WTC11 (cell line): ENCODE measurements at regions not wholly inside any gene's neighbourhood (a gene's known extent, or its start where the extent isn't known, plus 50 kb on each side); places are given as distances from the start of the nearest gene placed in this dataset.

ENCODE experiments used
- ATF3 ChIP-seq: sonication (generic); formaldehyde crosslinking; conservative IDR thresholded peaks from 2 replicates; pipeline ENCODE4 v1.8.1; 2022; ENCODE audit warnings: mild to moderate bottlenecking, missing genetic modification reagents
- ATF6 ChIP-seq: sonication (generic); formaldehyde crosslinking; IDR thresholded peaks from 2 replicates; pipeline ENCODE4 v1.8.1; 2023; ENCODE audit warnings: mild to moderate bottlenecking, missing genetic modification reagents
- CTCF ChIP-seq: fragments of 200-600 bp; IDR thresholded peaks from 2 replicates; pipeline ENCODE4 v1.8.0; 2022; ENCODE audit warnings: antibody characterized with exemption
- E2F1 ChIP-seq: sonication (generic); formaldehyde crosslinking; IDR thresholded peaks from 2 replicates; pipeline ENCODE4 v1.8.0; 2022; ENCODE audit warnings: mild to moderate bottlenecking, missing genetic modification reagents
- E2F4 ChIP-seq: sonication (generic); formaldehyde crosslinking; IDR thresholded peaks from 2 replicates; pipeline ENCODE4 v1.8.1; 2022; ENCODE audit warnings: low read depth, mild to moderate bottlenecking, moderate library complexity, missing genetic modification reagents, borderline replicate concordance
- HMGXB4 ChIP-seq: sonication (generic); formaldehyde crosslinking; IDR thresholded peaks from 2 replicates; pipeline ENCODE4 v1.8.1; 2023; ENCODE audit warnings: mild to moderate bottlenecking, moderate library complexity, missing genetic modification reagents
- MAX ChIP-seq: sonication (generic); formaldehyde crosslinking; IDR thresholded peaks from 2 replicates; pipeline ENCODE4 v1.8.0; 2022; ENCODE audit warnings: mild to moderate bottlenecking, missing genetic modification reagents
- MYBL2 ChIP-seq: sonication (generic); formaldehyde crosslinking; IDR thresholded peaks from 2 replicates; pipeline ENCODE4 v1.8.1; 2023; ENCODE audit warnings: mild to moderate bottlenecking, moderate library complexity, missing genetic modification reagents
- NR2C2 ChIP-seq: sonication (generic); formaldehyde crosslinking; IDR thresholded peaks from 2 replicates; pipeline ENCODE4 v1.8.0; 2022; ENCODE audit warnings: mild to moderate bottlenecking, missing genetic modification reagents
- ZBTB43 ChIP-seq: sonication (generic); formaldehyde crosslinking; IDR thresholded peaks from 2 replicates; pipeline ENCODE4 v1.8.1; 2023; ENCODE audit warnings: mild to moderate bottlenecking, missing genetic modification reagents
- ZNF396 ChIP-seq: fragments of 250-450 bp; sonication (Bioruptor Pico); IDR thresholded peaks from 2 replicates; pipeline ENCODE4 v1.8.0; 2021; ENCODE audit warnings: mild to moderate bottlenecking, moderate library complexity, borderline replicate concordance
- TF ChIP-seq, protein P1 (sequence below): sonication (generic); formaldehyde crosslinking; IDR thresholded peaks from 2 replicates; pipeline ENCODE4 v1.8.1; 2022; ENCODE audit warnings: missing genetic modification reagents, borderline replicate concordance
- TF ChIP-seq, protein P2 (sequence below): sonication (generic); formaldehyde crosslinking; IDR thresholded peaks from 2 replicates; pipeline ENCODE4 v1.8.0; 2023; ENCODE audit warnings: mild to moderate bottlenecking, missing genetic modification reagents

- TF ChIP-seq, protein P1, sequence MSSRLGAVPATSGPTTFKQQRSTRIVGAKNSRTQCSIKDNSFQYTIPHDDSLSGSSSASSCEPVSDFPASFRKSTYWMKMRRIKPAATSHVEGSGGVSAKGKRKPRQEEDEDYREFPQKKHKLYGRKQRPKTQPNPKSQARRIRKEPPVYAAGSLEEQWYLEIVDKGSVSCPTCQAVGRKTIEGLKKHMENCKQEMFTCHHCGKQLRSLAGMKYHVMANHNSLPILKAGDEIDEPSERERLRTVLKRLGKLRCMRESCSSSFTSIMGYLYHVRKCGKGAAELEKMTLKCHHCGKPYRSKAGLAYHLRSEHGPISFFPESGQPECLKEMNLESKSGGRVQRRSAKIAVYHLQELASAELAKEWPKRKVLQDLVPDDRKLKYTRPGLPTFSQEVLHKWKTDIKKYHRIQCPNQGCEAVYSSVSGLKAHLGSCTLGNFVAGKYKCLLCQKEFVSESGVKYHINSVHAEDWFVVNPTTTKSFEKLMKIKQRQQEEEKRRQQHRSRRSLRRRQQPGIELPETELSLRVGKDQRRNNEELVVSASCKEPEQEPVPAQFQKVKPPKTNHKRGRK (CRISPR knock-in tag), result no peak
- TF ChIP-seq ATF3 (CRISPR knock-in tag) (no peak), CTCF (no peak), ZNF396 (CRISPR knock-in tag) (no peak), MAX (no peak), MYBL2 (CRISPR knock-in tag) (no peak), E2F1 (CRISPR knock-in tag) (no peak), ATF6 (CRISPR knock-in tag) (no peak), HMGXB4 (no peak), NR2C2 (CRISPR knock-in tag) (no peak), E2F4 (CRISPR knock-in tag) (no peak), ZBTB43 (no peak)
- TF ChIP-seq, protein P2, sequence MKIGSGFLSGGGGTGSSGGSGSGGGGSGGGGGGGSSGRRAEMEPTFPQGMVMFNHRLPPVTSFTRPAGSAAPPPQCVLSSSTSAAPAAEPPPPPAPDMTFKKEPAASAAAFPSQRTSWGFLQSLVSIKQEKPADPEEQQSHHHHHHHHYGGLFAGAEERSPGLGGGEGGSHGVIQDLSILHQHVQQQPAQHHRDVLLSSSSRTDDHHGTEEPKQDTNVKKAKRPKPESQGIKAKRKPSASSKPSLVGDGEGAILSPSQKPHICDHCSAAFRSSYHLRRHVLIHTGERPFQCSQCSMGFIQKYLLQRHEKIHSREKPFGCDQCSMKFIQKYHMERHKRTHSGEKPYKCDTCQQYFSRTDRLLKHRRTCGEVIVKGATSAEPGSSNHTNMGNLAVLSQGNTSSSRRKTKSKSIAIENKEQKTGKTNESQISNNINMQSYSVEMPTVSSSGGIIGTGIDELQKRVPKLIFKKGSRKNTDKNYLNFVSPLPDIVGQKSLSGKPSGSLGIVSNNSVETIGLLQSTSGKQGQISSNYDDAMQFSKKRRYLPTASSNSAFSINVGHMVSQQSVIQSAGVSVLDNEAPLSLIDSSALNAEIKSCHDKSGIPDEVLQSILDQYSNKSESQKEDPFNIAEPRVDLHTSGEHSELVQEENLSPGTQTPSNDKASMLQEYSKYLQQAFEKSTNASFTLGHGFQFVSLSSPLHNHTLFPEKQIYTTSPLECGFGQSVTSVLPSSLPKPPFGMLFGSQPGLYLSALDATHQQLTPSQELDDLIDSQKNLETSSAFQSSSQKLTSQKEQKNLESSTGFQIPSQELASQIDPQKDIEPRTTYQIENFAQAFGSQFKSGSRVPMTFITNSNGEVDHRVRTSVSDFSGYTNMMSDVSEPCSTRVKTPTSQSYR, result no peak
Observed at GRCh38 chr9:108241384-108242073, 614.3 kb downstream of the ACTL7B start.
